Gastroesophageal sphincter (tissue), 3 donors: ENCODE measurements at regions not wholly inside any gene's neighbourhood (a gene's known extent, or its start where the extent isn't known, plus 50 kb on each side); places are given as distances from the start of the nearest gene placed in this dataset.
"Not testable (repeated sequence)": the region's sequence is repeated elsewhere in the genome, so short reads cannot be mapped to it uniquely, and the experiment has no call there.

Source experiments
- CTCF ChIP-seq, 4 experiments: fragments of 200-600 bp in 2 of 4; fragments of 450-650 bp in 2 of 4; sonication (generic) in 1 of 4; IDR thresholded peaks; one replicate each; pipeline ENCODE4 v1.5.1; 2017 to 2019; ENCODE audit warnings: antibody characterized with exemption in 4 of 4, mild to moderate bottlenecking in 2 of 4, moderate library complexity in 2 of 4
- POLR2AphosphoS5 ChIP-seq: sonication (generic); formaldehyde crosslinking; IDR thresholded peaks from one replicate; pipeline ENCODE4 v1.6.1; 2017; ENCODE audit warnings: antibody characterized with exemption

- TF ChIP-seq POLR2AphosphoS5; CTCF (IDR thresholded peaks at IDR 0.05): not testable (repeated sequence)
These were observed 383.1 kb upstream of the EMCN start for GRCh38 chr4:100900945-100901344.
